Natural killer cell (primary cell): ENCODE measurements at regions not wholly inside any gene's neighbourhood (a gene's known extent, or its start where the extent isn't known, plus 50 kb on each side); places are given as distances from the start of the nearest gene placed in this dataset.

Source experiments
- ATAC-seq, 3 donors: fragments of 150-1000 bp in 2 of 3; fragments of 200-7000 bp in 1 of 3; cut with Tn5 transposase; 1 replicate in 1 of 3; 2 replicates in 2 of 3; pipeline ENCODE4 v1.10.0; 2021; ENCODE audit warnings: mild to moderate bottlenecking in 2 of 3, moderate library complexity in 2 of 3
- DNase-seq, 2 donors: peaks; one replicate each; pipeline versions ENCODE4 v3.0.0 to v3.0.0-alpha.2; 2013 to 2021; ENCODE audit warnings: mixed read lengths in 1 of 2
- H3K27ac ChIP-seq: one replicate; pipeline ENCODE4 v1.5.1; 2013; ENCODE audit warnings: mild to moderate bottlenecking, low read length
- H3K27me3 ChIP-seq: one replicate; pipeline ENCODE4 v1.6.1; 2013; ENCODE audit warnings: low read length; ENCODE audit not compliant: control insufficient read depth, insufficient read depth
- H3K36me3 ChIP-seq: one replicate; pipeline ENCODE4 v1.6.1; 2013; ENCODE audit warnings: low read length; ENCODE audit not compliant: control insufficient read depth, insufficient read depth
- H3K4me1 ChIP-seq: one replicate; pipeline ENCODE4 v1.6.1; 2013; ENCODE audit warnings: low read length; ENCODE audit not compliant: control insufficient read depth, insufficient read depth
- H3K4me3 ChIP-seq: one replicate; pipeline ENCODE4 v1.5.1; 2013; ENCODE audit warnings: low read length
- H3K9me3 ChIP-seq: one replicate; pipeline ENCODE4 v1.6.1; 2013; ENCODE audit warnings: low read length; ENCODE audit not compliant: control insufficient read depth, insufficient read depth
- H3K27ac Mint-ChIP-seq, 2 donors: one replicate each; pipeline ENCODE4 v1.8.0; 2022; ENCODE audit warnings: mild to moderate bottlenecking in 2 of 2, mixed read lengths in 2 of 2, moderate library complexity in 1 of 2
- H3K27me3 Mint-ChIP-seq, 2 donors: one replicate each; pipeline ENCODE4 v1.8.0; 2022; ENCODE audit warnings: low read depth in 2 of 2, mixed read lengths in 2 of 2
- H3K36me3 Mint-ChIP-seq: one replicate; pipeline ENCODE4 v1.8.0; 2022; ENCODE audit warnings: mixed read lengths
- H3K4me1 Mint-ChIP-seq, 2 donors: one replicate each; pipeline ENCODE4 v1.8.0; 2022; ENCODE audit warnings: mixed read lengths in 2 of 2
- H3K4me3 Mint-ChIP-seq: one replicate; pipeline ENCODE4 v1.8.0; 2022; ENCODE audit warnings: mild to moderate bottlenecking, moderate library complexity, mixed read lengths
- H3K9me3 Mint-ChIP-seq, 2 donors: one replicate each; pipeline ENCODE4 v1.8.0; 2022; ENCODE audit warnings: mixed read lengths in 2 of 2
- CTCF ChIP-seq: fragments of 200-600 bp; IDR thresholded peaks from one replicate; pipeline ENCODE4 v1.8.0; 2022; ENCODE audit warnings: antibody characterized with exemption
- WGBS: methylation state at CpG from one replicate; pipeline ENCODE4 v1.1.7; 2013; ENCODE audit warnings: missing lambda C conversion rate; ENCODE audit not compliant: insufficient coverage; 5-methylcytosine and 5-hydroxymethylcytosine counted together
- intact Hi-C: fragments of 100-400 bp; cut with micrococcal nuclease; formaldehyde crosslinking; loops from one replicate; pipeline ENCODE4 v1.14.2; 2022

GRCh38 chr2:144693179-144693578, 173.3 kb upstream of the ZEB2 start:
- H3K4me3 Mint-ChIP-seq = peak overlapping the region; percentile 50
- Histone ChIP-seq H3K36me3 (no peaks in the 10 kb centered on the region), H3K27ac (no peak overlapping the region), H3K9me3 (no peaks in the 10 kb centered on the region), H3K27me3 (no peaks in the 10 kb centered on the region), H3K4me3 (no peak overlapping the region), H3K4me1 (no peaks in the 10 kb centered on the region)
- H3K4me1 Mint-ChIP-seq = peaks cover 23 to 24% of the 10 kb centered on the region in 2 donors
- WGBS = 80% methylated on average over 2 of the region's 3 CpGs
- peaks cover 0 to 2% of the 10 kb centered on the region in 2 donors for H3K9me3 Mint-ChIP-seq
- H3K27ac Mint-ChIP-seq = peak overlapping the region; percentile 65 to 73
- H3K27me3 Mint-ChIP-seq = no peaks in the 10 kb centered on the region
- intact Hi-C loops = no loop called here
- peaks cover 5% of the 10 kb centered on the region for H3K36me3 Mint-ChIP-seq
- peak; percentile 46 to 76 (median 74) for ATAC-seq
- no peak for TF ChIP-seq CTCF
- no peak for DNase-seq

GRCh38 chr2:144692661-144693060, 172.7 kb upstream of the ZEB2 start:
- intact Hi-C loops = no loop called here
- ATAC-seq (peak in 2 of 3 donors; percentile 54 to 57), DNase-seq (no peak)
- Mint-ChIP-seq H3K4me1 (peaks cover 23% of the 10 kb centered on the region in 2 donors), H3K36me3 (peaks cover 5% of the 10 kb centered on the region), H3K27ac (peak overlapping the region; percentile 65 to 73), H3K27me3 (no peaks in the 10 kb centered on the region), H3K4me3 (peak overlapping the region; percentile 50), H3K9me3 (peaks cover 0 to 2% of the 10 kb centered on the region in 2 donors)
- H3K27ac ChIP-seq = no peak overlapping the region
- H3K4me3 ChIP-seq = no peak overlapping the region
- H3K27me3 ChIP-seq = no peaks in the 10 kb centered on the region
- TF ChIP-seq CTCF = no peak
- H3K4me1 ChIP-seq = no peaks in the 10 kb centered on the region
- H3K9me3 ChIP-seq = no peaks in the 10 kb centered on the region
- H3K36me3 ChIP-seq = no peaks in the 10 kb centered on the region
- 87% methylated on average over 2 of the region's 5 CpGs for WGBS

- no peaks in the 10 kb centered on the region for H3K27me3 Mint-ChIP-seq
Observed at GRCh38 chr2:144690771-144691170, 170.9 kb upstream of the ZEB2 start.

More at GRCh38 chr2:144690771-144691170, 170.9 kb upstream of the ZEB2 start:
- H3K9me3 ChIP-seq = no peaks in the 10 kb centered on the region
- intact Hi-C loops = no loop called here
- Mint-ChIP-seq H3K27ac (no peak overlapping the region), H3K9me3 (no peaks in the 10 kb centered on the region), H3K4me1 (peaks cover 23 to 36% of the 10 kb centered on the region in 2 donors), H3K36me3 (peaks cover 5% of the 10 kb centered on the region), H3K4me3 (no peak overlapping the region)
- no peak overlapping the region for H3K4me3 ChIP-seq
- no peaks in the 10 kb centered on the region for H3K36me3 ChIP-seq
- H3K27ac ChIP-seq = no peak overlapping the region
- H3K4me1 ChIP-seq = no peaks in the 10 kb centered on the region
- WGBS = 90% methylated on average over 2 of the region's 2 CpGs
- TF ChIP-seq CTCF = no peak
- DNase-seq (no peak), ATAC-seq (no peak)
- H3K27me3 ChIP-seq = no peaks in the 10 kb centered on the region
